C4-2B (cell line): ENCODE measurements at regions not wholly inside any gene's neighbourhood (a gene's known extent, or its start where the extent isn't known, plus 50 kb on each side); places are given as distances from the start of the nearest gene placed in this dataset.

Experiments used
- H3K27ac ChIP-seq: fragments of 450-650 bp; 2 replicates; pipeline ENCODE4 v1.5.1; 2017
- ZFX ChIP-seq: fragments of 450-650 bp; IDR thresholded peaks from 2 replicates; pipeline ENCODE4 v1.6.1; 2017
- TF ChIP-seq, protein P1 (sequence below): fragments of 450-650 bp; conservative IDR thresholded peaks from 2 replicates; pipeline ENCODE4 v1.5.1; 2017; ENCODE audit warnings: mild to moderate bottlenecking

GRCh38 chr16:86740906-86741799 is 162.8 kb downstream of the FOXL1 start:
- TF ChIP-seq ZFX = no peak
- TF ChIP-seq, protein P1, sequence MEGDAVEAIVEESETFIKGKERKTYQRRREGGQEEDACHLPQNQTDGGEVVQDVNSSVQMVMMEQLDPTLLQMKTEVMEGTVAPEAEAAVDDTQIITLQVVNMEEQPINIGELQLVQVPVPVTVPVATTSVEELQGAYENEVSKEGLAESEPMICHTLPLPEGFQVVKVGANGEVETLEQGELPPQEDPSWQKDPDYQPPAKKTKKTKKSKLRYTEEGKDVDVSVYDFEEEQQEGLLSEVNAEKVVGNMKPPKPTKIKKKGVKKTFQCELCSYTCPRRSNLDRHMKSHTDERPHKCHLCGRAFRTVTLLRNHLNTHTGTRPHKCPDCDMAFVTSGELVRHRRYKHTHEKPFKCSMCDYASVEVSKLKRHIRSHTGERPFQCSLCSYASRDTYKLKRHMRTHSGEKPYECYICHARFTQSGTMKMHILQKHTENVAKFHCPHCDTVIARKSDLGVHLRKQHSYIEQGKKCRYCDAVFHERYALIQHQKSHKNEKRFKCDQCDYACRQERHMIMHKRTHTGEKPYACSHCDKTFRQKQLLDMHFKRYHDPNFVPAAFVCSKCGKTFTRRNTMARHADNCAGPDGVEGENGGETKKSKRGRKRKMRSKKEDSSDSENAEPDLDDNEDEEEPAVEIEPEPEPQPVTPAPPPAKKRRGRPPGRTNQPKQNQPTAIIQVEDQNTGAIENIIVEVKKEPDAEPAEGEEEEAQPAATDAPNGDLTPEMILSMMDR = no peak
- no peak overlapping the region for H3K27ac ChIP-seq

DNA sequence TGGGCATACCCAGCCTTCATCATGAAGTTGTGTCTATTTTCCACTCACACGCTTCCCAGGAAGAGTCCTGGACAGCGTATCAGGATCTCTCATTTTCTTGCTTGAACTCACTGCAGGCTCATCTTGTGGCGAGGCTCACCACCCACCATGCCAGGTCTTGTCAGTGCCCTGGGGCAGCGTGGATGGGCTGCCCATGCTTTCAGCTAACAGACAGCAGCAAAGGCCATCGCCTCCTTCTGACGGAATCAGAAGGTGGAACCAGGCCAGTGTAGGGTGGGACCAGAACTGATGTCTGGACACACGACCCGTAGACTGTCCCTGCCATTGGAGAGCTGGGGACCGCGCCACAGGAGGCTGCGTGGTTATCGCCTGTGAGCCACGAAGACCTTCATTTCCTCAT is 169.4 kb downstream of the FOXL1 start:
- TF ChIP-seq ZFX = no peak
- TF ChIP-seq, protein P1 = no peak
- no peak overlapping the region for H3K27ac ChIP-seq

- TF ChIP-seq, protein P1 = no peak
- no peak for TF ChIP-seq ZFX
- H3K27ac ChIP-seq = no peak overlapping the region
These were observed 170.3 kb downstream of the FOXL1 start for GRCh38 chr16:86748652-86749051.

GRCh38 chr16:86751076-86752030 is 173.0 kb downstream of the FOXL1 start:
- no peak overlapping the region for H3K27ac ChIP-seq
- TF ChIP-seq, protein P1 = no peak

GRCh38 chr16:86752582-86753175 is 174.3 kb downstream of the FOXL1 start:
- no peak for TF ChIP-seq ZFX
- TF ChIP-seq, protein P1 = no peak
- H3K27ac ChIP-seq = no peak overlapping the region

DNA sequence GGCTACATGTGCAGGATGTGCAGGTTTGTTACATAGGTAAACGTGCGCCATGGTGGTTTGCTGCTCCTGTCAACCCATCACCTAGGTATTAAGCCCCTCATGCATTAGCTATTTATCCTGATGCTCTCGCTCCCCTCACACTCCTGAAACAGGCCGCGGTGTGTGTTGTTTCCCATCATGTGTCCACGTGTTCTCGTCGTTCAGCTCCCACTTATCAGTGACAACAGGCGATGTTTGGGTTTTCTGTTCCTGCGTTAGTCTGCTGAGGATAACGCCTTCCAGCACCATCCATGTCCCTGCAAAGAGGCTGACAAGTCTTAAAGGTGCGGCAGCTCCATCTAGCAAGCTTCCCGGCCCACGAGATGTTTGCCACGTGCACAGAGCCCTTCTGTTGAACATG is 175.1 kb downstream of the FOXL1 start:
- H3K27ac ChIP-seq = no peak overlapping the region
- TF ChIP-seq ZFX = no peak
- TF ChIP-seq, protein P1 = no peak
